Erythroblast (primary cell): ENCODE measurements at regions not wholly inside any gene's neighbourhood (a gene's known extent, or its start where the extent isn't known, plus 50 kb on each side); places are given as distances from the start of the nearest gene placed in this dataset.

Source experiments
- DNase-seq, 2 experiments: peaks; one replicate each; lab custom pipeline; 2025; lab: John Stamatoyannopoulos, UW
- GATA1 ChIP-seq: IDR thresholded peaks from 2 replicates; pipeline ENCODE4 v1.6.1; 2011; ENCODE audit warnings: low read depth, mild to moderate bottlenecking, control low read depth, low read length, moderate library complexity
- POLR2A ChIP-seq: IDR thresholded peaks from 2 replicates; pipeline ENCODE4 v1.6.1; 2011; ENCODE audit warnings: mild to moderate bottlenecking, low read length

GRCh38 chr14:54126947-54127346 lies 170.3 kb upstream of the BMP4 start:
- no peak for DNase-seq
- TF ChIP-seq GATA1 (no peak), POLR2A (no peak)

- no peak for DNase-seq
- no peak for TF ChIP-seq POLR2A
- TF ChIP-seq GATA1: no peak
Observed at GRCh38 chr14:54127526-54127925, 170.9 kb upstream of the BMP4 start.

- TF ChIP-seq POLR2A (no peak), GATA1 (no peak)
- no peak for DNase-seq
Observed at GRCh38 chr14:54129850-54130640, 173.4 kb upstream of the BMP4 start.

- no peak for DNase-seq
- TF ChIP-seq POLR2A: no peak
- TF ChIP-seq GATA1: no peak
Observed at GRCh38 chr14:54132496-54132895, 175.9 kb upstream of the BMP4 start.

GRCh38 chr14:54133896-54134295 lies 177.3 kb upstream of the BMP4 start:
- TF ChIP-seq POLR2A: no peak
- no peak for TF ChIP-seq GATA1
- no peak for DNase-seq

- TF ChIP-seq GATA1: no peak
- no peak for TF ChIP-seq POLR2A
- DNase-seq: no peak
Observed at GRCh38 chr14:54135804-54136280, 179.2 kb upstream of the BMP4 start.

GRCh38 chr14:54136894-54137613 lies 180.4 kb upstream of the BMP4 start:
- TF ChIP-seq GATA1 (no peak), POLR2A (no peak)
- DNase-seq: no peak

GRCh38 chr14:54137614-54137961 lies 181.0 kb upstream of the BMP4 start:
- TF ChIP-seq GATA1 (no peak), POLR2A (no peak)
- DNase-seq: no peak

GRCh38 chr14:54138024-54138353 lies 181.4 kb upstream of the BMP4 start:
- TF ChIP-seq GATA1: no peak
- no peak for TF ChIP-seq POLR2A
- no peak for DNase-seq

- TF ChIP-seq GATA1 (no peak), POLR2A (no peak)
- no peak for DNase-seq
Observed at GRCh38 chr14:54138354-54139038, 181.9 kb upstream of the BMP4 start.

- TF ChIP-seq GATA1: no peak
- no peak for TF ChIP-seq POLR2A
- DNase-seq: no peak
Observed at GRCh38 chr14:54140551-54140950, 183.9 kb upstream of the BMP4 start.

- TF ChIP-seq POLR2A: no peak
- TF ChIP-seq GATA1: no peak
- no peak for DNase-seq
Observed at GRCh38 chr14:54146601-54147000, 190.0 kb upstream of the BMP4 start.

GRCh38 chr14:54147282-54147681 lies 190.7 kb upstream of the BMP4 start:
- no peak for TF ChIP-seq POLR2A
- TF ChIP-seq GATA1: no peak
- DNase-seq: no peak

- no peak for DNase-seq
Observed at GRCh38 chr14:54147758-54148157, 191.1 kb upstream of the BMP4 start.

GRCh38 chr14:54148251-54148650 lies 191.6 kb upstream of the BMP4 start:
- no peak for DNase-seq
- TF ChIP-seq POLR2A: no peak
- no peak for TF ChIP-seq GATA1

More at GRCh38 chr14:54147758-54148157, 191.1 kb upstream of the BMP4 start:
- TF ChIP-seq GATA1 (no peak), POLR2A (no peak)
